ENCODE measurements at regions not wholly inside any gene's neighbourhood (a gene's known extent, or its start where the extent isn't known, plus 50 kb on each side); places are given as distances from the start of the nearest gene placed in this dataset.

GRCh38 chr1:143680304-143680703 is 291.5 kb downstream of the FAM72C start (continued):
- TF ChIP-seq ZBTB33 (IDR thresholded peaks at IDR 0.05; ENCODE audit: borderline replicate concordance, low read depth), result no peak
- no peak for TF ChIP-seq CTCF (IDR thresholded peaks at IDR 0.05)
- no peak for TF ChIP-seq USF2 (IDR thresholded peaks at IDR 0.05; ENCODE audit: borderline replicate concordance, low read depth, low read length)

- ChIA-PET CTCF (no interaction called here), POLR2A (no interaction called here)
- Histone ChIP-seq H3K79me2 (ENCODE audit: insufficient read depth) (no peaks in the 10 kb centered on the region), H3K4me1 (ENCODE audit: control insufficient read depth in 1 of 2, insufficient read depth in 2 of 2, low read depth in 1 of 2, low read length in 1 of 2) (no peaks in the 10 kb centered on the region), H3K27me3 (ENCODE audit: insufficient read depth) (peaks cover 21% of the 10 kb centered on the region; the same call in 1 of the 2 replicates), H3K27ac (ENCODE audit: low read depth in 2 of 2, low read length in 1 of 2) (no peak overlapping the region), H3K4me2 (no peak overlapping the region), H3K4me3 (ENCODE audit: low read depth in 2 of 2, low read length in 1 of 2) (no peak overlapping the region), H2AFZ (ENCODE audit: low read depth) (no peak overlapping the region), H3K9me2 (no peaks in the 10 kb centered on the region), H3F3A (replicated peaks; ENCODE audit: insufficient read depth) (no peaks in the 10 kb centered on the region), H3K9ac (no peak overlapping the region), H3K9me3 (no peaks in the 10 kb centered on the region), H4K20me1 (ENCODE audit: insufficient read depth) (no peaks in the 10 kb centered on the region), H3K36me3 (replicated peaks in 1 of 2; ENCODE audit: control insufficient read depth in 1 of 2, insufficient read depth in 2 of 2, low read length in 1 of 2) (no peaks in the 10 kb centered on the region)
- 0% methylated on average over 2 of the region's 2 CpGs for WGBS (ENCODE audit: low lambda C conversion rate)
- no peak for DNase-seq
- TF ChIP-seq IRF3 (IDR thresholded peaks at IDR 0.05; ENCODE audit: low read depth, low read length) (no peak), GABPA (IDR thresholded peaks at IDR 0.05; ENCODE audit: low read depth) (no peak), USF1 (IDR thresholded peaks at IDR 0.05; ENCODE audit: borderline replicate concordance, low read depth) (no peak), MXI1 (IDR thresholded peaks at IDR 0.05; ENCODE audit: low read depth, low read length) (no peak), ZBTB33 (IDR thresholded peaks at IDR 0.05; ENCODE audit: borderline replicate concordance, low read depth) (no peak), CTCF (IDR thresholded peaks at IDR 0.05) (no peak), GATA2 (CRISPR knock-in tag; IDR thresholded peaks at IDR 0.05) (no peak), RXRA (IDR thresholded peaks at IDR 0.05; ENCODE audit: borderline replicate concordance, low read depth) (no peak), USF2 (IDR thresholded peaks at IDR 0.05; ENCODE audit: borderline replicate concordance, low read depth, low read length) (no peak), YY1 (IDR thresholded peaks at IDR 0.05; ENCODE audit: low read depth) (no peak), PBX3 (IDR thresholded peaks at IDR 0.05) (no peak), TEAD4 (IDR thresholded peaks at IDR 0.05; ENCODE audit: borderline replicate concordance, insufficient read depth) (no peak), RAD21 (IDR thresholded peaks at IDR 0.05; ENCODE audit: low read length) (no peak), ELF1 (IDR thresholded peaks at IDR 0.05) (no peak), FOSL2 (IDR thresholded peaks at IDR 0.05; ENCODE audit: borderline replicate concordance, low read depth) (no peak), FOXM1 (IDR thresholded peaks at IDR 0.05; ENCODE audit: low read depth) (no peak)
These were observed 298.8 kb downstream of the FAM72C start for GRCh38 chr1:143672983-143673382.
